Parathyroid adenoma (tissue), 2 donors: ENCODE measurements at regions not wholly inside any gene's neighbourhood (a gene's known extent, or its start where the extent isn't known, plus 50 kb on each side); places are given as distances from the start of the nearest gene placed in this dataset.

ENCODE experiments used
- H2AFZ ChIP-seq: fragments of 300-600 bp; sonication (generic); one replicate; pipeline ENCODE4 v1.7.0; 2017; ENCODE audit warnings: antibody characterized with exemption, mild to moderate bottlenecking
- H3K27ac ChIP-seq: fragments of 300-600 bp; sonication (generic); one replicate; pipeline ENCODE4 v1.7.0; 2017
- H3K27me3 ChIP-seq: fragments of 300-600 bp; sonication (generic); one replicate; pipeline ENCODE4 v1.7.0; 2017; ENCODE audit warnings: low read length; ENCODE audit not compliant: control insufficient read depth, insufficient read depth
- H3K36me3 ChIP-seq: fragments of 300-600 bp; sonication (generic); one replicate; pipeline ENCODE4 v1.7.0; 2017; ENCODE audit warnings: low read length; ENCODE audit not compliant: control insufficient read depth, insufficient read depth
- H3K4me1 ChIP-seq: fragments of 300-600 bp; sonication (generic); one replicate; pipeline ENCODE4 v1.7.0; 2017; ENCODE audit warnings: control low read depth
- H3K4me2 ChIP-seq: fragments of 300-600 bp; sonication (generic); one replicate; pipeline ENCODE4 v1.7.0; 2017; ENCODE audit warnings: low read length
- H3K4me3 ChIP-seq: fragments of 300-600 bp; sonication (generic); one replicate; pipeline ENCODE4 v1.7.0; 2017; ENCODE audit warnings: low read depth, low read length
- H3K79me2 ChIP-seq: fragments of 300-600 bp; sonication (generic); one replicate; pipeline ENCODE4 v1.7.0; 2017; ENCODE audit warnings: control low read depth
- H3K9ac ChIP-seq: fragments of 300-600 bp; sonication (generic); one replicate; pipeline ENCODE4 v1.7.0; 2017; ENCODE audit warnings: mild to moderate bottlenecking
- H3K9me3 ChIP-seq: fragments of 300-600 bp; sonication (generic); one replicate; pipeline ENCODE4 v1.7.0; 2017; ENCODE audit warnings: low read length; ENCODE audit not compliant: control insufficient read depth
- TF ChIP-seq, protein P1 (sequence below): fragments of 300-600 bp; sonication (generic); IDR thresholded peaks from one replicate; pipeline ENCODE4 v1.7.0; 2017; ENCODE audit warnings: antibody characterized with exemption, mild to moderate bottlenecking
- donor health status: primary hyperparathyroidism.

DNA sequence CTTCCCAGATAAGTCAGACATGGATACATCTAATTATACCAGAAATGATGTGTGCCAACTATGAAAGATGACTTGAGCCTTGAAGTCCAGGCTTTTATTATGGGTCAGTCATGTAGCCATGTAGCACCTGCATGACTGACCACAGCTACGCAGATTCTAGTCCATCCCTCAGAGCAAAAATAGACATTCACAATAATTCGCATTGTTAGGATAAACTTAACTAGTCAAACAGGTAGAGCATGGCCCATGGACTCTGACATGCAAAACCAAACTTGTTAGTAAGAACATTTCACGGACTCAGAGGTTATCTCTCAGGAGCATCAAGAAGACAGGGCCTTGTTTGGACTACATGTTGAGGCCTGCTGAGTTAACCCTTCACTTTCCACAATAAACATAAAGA is 132.6 kb downstream of the PWWP3B start:
- Histone ChIP-seq H3K4me3 (no peak overlapping the region), H3K9me3 (no peaks in the 10 kb centered on the region), H3K36me3 (no peaks in the 10 kb centered on the region), H3K9ac (no peak overlapping the region), H3K79me2 (no peaks in the 10 kb centered on the region), H3K4me1 (no peaks in the 10 kb centered on the region), H3K27me3 (no peaks in the 10 kb centered on the region), H2AFZ (no peak overlapping the region), H3K4me2 (no peak overlapping the region), H3K27ac (no peak overlapping the region)
- TF ChIP-seq, protein P1, sequence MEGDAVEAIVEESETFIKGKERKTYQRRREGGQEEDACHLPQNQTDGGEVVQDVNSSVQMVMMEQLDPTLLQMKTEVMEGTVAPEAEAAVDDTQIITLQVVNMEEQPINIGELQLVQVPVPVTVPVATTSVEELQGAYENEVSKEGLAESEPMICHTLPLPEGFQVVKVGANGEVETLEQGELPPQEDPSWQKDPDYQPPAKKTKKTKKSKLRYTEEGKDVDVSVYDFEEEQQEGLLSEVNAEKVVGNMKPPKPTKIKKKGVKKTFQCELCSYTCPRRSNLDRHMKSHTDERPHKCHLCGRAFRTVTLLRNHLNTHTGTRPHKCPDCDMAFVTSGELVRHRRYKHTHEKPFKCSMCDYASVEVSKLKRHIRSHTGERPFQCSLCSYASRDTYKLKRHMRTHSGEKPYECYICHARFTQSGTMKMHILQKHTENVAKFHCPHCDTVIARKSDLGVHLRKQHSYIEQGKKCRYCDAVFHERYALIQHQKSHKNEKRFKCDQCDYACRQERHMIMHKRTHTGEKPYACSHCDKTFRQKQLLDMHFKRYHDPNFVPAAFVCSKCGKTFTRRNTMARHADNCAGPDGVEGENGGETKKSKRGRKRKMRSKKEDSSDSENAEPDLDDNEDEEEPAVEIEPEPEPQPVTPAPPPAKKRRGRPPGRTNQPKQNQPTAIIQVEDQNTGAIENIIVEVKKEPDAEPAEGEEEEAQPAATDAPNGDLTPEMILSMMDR, result no peak

DNA sequence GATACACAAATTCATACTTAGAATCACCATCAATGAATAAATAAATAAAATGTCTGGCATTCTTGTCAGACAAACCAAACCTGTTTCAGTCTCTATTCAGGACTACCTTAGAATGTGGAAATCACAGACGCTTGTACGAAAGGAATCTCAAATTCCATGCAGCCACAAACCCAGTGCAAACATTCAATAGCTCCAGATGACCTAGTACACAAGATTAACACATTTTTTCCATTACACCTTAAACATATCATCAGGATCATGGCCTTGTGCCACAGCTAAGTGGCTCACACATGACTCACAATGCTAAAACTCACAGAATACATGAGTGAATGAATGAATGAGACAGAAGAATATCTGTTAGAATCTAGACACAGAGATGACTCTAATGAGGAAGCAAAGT is 134.2 kb downstream of the PWWP3B start:
- H3K9me3 ChIP-seq, result no peaks in the 10 kb centered on the region
- no peak overlapping the region for H3K27ac ChIP-seq
- H3K36me3 ChIP-seq, result no peaks in the 10 kb centered on the region
- TF ChIP-seq, protein P1, result no peak
- no peak overlapping the region for H3K4me2 ChIP-seq
- no peaks in the 10 kb centered on the region for H3K27me3 ChIP-seq
- no peaks in the 10 kb centered on the region for H3K4me1 ChIP-seq
- no peak overlapping the region for H3K4me3 ChIP-seq
- H3K79me2 ChIP-seq, result no peaks in the 10 kb centered on the region
- H3K9ac ChIP-seq, result no peak overlapping the region
- no peak overlapping the region for H2AFZ ChIP-seq

DNA sequence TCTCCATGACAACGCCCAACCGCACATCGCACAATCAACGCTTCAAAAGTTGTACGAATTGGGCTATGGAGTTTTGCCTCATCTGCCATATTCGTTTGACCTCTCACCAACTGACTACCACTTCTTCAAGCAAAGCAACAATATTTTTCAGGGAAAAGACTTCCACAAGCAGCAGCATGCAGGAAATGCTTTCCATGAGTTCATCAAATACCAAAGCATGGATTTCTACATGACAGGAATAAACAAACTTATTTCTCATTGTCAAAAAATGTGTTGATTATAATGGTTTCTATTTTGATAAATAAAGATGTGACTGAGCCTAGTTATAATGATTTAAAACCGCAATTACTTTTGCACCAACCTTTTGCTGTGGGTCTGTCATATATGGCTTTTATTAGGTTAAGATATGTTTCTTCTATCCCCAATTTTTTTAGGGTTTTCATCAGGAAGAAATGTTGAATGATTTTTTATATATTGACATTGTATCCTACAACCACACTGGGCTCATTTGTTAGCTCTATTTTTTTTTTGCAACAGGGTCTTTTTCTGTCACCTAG is 138.4 kb downstream of the PWWP3B start:
- Histone ChIP-seq H3K4me1 (no peaks in the 10 kb centered on the region), H3K9me3 (no peaks in the 10 kb centered on the region), H3K36me3 (no peaks in the 10 kb centered on the region), H3K79me2 (no peaks in the 10 kb centered on the region), H3K4me2 (no peak overlapping the region), H3K4me3 (no peak overlapping the region), H3K9ac (no peak overlapping the region), H3K27me3 (no peaks in the 10 kb centered on the region), H3K27ac (no peak overlapping the region), H2AFZ (no peak overlapping the region)
- TF ChIP-seq, protein P1, result no peak

DNA sequence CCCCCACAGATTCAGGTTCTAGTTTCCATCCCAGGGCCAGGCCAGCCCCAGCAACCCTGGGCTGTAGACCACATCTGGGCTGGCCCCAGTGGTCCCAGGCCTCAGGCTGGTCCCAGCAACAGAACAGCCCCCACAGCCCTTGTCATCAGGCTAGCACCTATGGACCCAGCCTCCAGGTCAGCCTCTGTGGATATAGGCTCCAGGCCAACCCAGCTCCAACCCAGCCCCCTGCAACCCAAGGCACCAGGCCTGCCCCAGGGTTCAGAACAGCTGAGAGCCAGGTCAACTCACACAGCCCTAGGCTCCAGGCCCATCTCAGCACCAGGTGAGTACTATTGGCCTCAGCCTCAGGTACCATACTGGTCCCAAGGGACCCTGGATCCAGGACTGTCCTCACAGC is 155.3 kb downstream of the PWWP3B start:
- Histone ChIP-seq H3K27me3 (no peaks in the 10 kb centered on the region), H3K27ac (no peak overlapping the region), H3K4me2 (no peak overlapping the region), H3K4me3 (no peak overlapping the region), H3K9me3 (no peaks in the 10 kb centered on the region), H3K4me1 (no peaks in the 10 kb centered on the region), H3K79me2 (no peaks in the 10 kb centered on the region), H3K9ac (no peak overlapping the region), H2AFZ (no peak overlapping the region), H3K36me3 (no peaks in the 10 kb centered on the region)
- TF ChIP-seq, protein P1, result no peak

DNA sequence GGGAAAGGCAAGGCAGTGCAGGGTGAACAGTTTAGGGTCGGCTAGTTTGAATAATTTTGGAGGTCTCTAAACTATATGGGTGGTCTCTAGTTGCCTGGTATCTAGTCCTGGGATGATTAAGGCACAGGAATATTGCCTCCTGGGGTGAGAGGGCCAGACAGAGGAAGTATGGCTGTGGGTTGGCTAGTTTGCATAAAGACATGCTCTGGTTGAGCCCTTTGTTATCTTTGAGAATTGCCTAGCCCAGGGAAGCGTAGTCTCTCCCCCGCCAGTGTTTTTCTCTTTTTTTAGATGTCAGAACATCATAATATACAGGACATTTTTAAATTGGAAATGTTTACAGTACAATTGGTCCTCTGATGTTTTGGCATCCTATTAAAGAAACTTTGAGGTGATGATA is 163.5 kb downstream of the PWWP3B start:
- no peaks in the 10 kb centered on the region for H3K4me1 ChIP-seq
- H3K36me3 ChIP-seq, result no peaks in the 10 kb centered on the region
- no peaks in the 10 kb centered on the region for H3K79me2 ChIP-seq
- no peaks in the 10 kb centered on the region for H3K27me3 ChIP-seq
- TF ChIP-seq, protein P1, result no peak
- H3K4me2 ChIP-seq, result no peak overlapping the region
- no peak overlapping the region for H3K9ac ChIP-seq
- H3K9me3 ChIP-seq, result no peaks in the 10 kb centered on the region
- H3K4me3 ChIP-seq, result no peak overlapping the region
- H3K27ac ChIP-seq, result no peak overlapping the region
- H2AFZ ChIP-seq, result no peak overlapping the region
